ENCODE measurements at regions not wholly inside any gene's neighbourhood (a gene's known extent, or its start where the extent isn't known, plus 50 kb on each side); places are given as distances from the start of the nearest gene placed in this dataset.

DNA sequence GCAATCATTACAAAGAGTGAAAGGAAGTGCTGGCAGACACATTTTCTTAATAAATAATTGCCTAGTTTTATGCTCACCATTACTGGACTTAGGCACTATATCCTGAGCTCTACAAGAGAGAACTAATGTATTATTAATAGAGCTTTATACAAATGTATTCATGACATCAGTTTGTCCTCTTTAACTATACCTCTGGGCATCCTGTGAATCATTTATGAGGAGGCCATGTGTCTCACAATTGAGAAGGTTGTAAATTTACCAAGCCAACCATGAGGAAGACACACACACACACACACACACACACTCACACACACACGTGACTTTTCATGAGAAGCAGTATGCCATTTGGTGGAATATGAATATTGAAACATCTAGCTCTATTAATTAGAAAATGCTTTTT lies 728.2 kb downstream of the ARAP2 start:
- H3K4me1 Mint-ChIP-seq (ENCODE audit: low read depth) = no peaks in the 10 kb centered on the region
- intact Hi-C loops (cut with micrococcal nuclease) = no loop called here
- H3K9me3 Mint-ChIP-seq = no peaks in the 10 kb centered on the region
- no peak overlapping the region for H3K4me3 Mint-ChIP-seq
- H3K36me3 Mint-ChIP-seq (ENCODE audit: low read depth) = no peaks in the 10 kb centered on the region
- no peak for DNase-seq
- CTCF ChIA-PET = no interaction called here
- no peak overlapping the region for H3K27ac Mint-ChIP-seq
- H3K27me3 Mint-ChIP-seq (ENCODE audit: low read depth) = no peaks in the 10 kb centered on the region

DNA sequence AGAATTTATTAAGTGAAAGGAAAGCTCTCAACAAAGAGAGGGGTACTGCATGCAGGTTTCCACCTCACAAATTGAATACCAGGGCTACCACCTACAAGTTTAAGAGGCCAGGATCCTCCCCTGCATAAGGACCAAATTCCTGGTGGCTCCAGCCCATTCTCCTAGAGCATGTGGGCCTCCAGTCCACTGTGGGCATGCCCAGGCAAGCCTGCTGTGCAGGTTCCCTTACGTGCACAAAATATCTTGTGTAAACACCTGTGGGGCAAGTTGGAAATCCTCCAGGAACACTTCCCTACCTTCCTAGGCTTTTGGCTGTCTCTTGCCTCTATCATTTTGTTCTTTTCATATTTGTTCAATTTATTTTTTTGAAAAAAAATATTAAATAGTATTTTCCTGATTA lies 724.3 kb downstream of the ARAP2 start:
- Mint-ChIP-seq H3K36me3 (ENCODE audit: low read depth) (no peaks in the 10 kb centered on the region), H3K4me1 (ENCODE audit: low read depth) (no peaks in the 10 kb centered on the region), H3K4me3 (no peak overlapping the region), H3K27ac (no peak overlapping the region), H3K9me3 (no peaks in the 10 kb centered on the region), H3K27me3 (ENCODE audit: low read depth) (no peaks in the 10 kb centered on the region)
- no peak for DNase-seq
- intact Hi-C loops (cut with micrococcal nuclease) = no loop called here
- CTCF ChIA-PET = no interaction called here

DNA sequence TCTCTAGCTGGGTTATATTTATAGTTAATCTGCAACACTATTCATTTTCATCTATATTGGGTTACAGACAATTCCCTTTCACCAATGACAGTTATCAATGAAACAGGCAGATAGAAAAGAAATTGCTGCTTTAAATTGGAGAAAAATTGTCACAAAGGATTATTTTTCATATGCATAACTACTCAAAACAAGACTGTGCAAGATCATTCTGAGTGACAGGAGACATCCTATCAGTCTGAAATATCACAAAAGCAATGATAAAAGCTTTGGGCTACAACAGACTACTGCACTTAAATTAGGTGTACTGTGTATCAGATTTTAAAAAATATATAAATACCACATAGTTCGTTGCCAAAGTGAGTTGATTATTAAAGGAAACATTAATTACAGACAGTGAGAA lies 722.6 kb downstream of the ARAP2 start:
- DNase-seq = no peak
- intact Hi-C loops (cut with micrococcal nuclease) = no loop called here
- Mint-ChIP-seq H3K4me3 (no peak overlapping the region), H3K27me3 (ENCODE audit: low read depth) (no peaks in the 10 kb centered on the region), H3K4me1 (ENCODE audit: low read depth) (no peaks in the 10 kb centered on the region), H3K27ac (no peak overlapping the region), H3K9me3 (no peaks in the 10 kb centered on the region), H3K36me3 (ENCODE audit: low read depth) (no peaks in the 10 kb centered on the region)
- CTCF ChIA-PET = no interaction called here

DNA sequence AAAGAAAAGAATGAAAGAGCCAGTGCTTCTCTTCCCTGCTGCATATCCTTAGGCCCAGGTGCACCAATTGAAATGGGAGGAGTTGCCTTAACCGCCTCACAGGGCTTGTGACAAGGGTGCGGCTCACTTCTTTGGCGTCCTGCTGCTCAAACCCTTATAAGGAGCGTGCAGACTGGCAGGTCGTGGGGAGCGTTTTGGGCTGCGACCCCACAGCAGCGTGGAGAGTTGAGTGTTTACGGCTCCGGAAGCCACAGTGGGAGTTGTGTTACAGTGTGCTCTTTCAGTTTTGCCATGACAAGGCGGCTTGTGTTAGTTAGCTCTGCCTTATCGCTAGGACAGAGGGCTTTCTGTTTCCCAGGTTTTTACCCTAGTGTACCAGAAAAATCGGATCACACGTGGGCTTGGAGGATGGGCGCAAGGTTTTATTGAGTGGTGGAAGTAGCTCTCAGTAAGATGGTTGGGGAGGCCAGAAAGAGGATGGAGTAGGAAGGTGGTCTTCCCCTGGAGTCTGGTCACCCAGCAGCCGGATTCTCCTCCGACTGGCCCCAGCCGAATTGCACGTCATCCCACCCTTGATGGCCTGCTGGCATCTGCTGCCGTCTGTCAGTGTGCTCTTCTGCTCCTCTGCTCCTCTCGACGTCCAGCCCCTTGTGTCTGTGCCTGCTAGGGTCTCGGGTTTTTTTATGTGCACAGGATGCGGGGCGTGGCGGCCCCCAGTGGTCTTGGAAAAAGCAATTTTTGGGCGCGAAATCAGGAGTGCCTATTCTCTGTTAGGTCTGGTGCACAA lies 718.9 kb downstream of the ARAP2 start:
- Mint-ChIP-seq H3K27ac (no peak overlapping the region), H3K4me1 (ENCODE audit: low read depth) (no peaks in the 10 kb centered on the region), H3K9me3 (no peaks in the 10 kb centered on the region), H3K27me3 (ENCODE audit: low read depth) (no peaks in the 10 kb centered on the region), H3K4me3 (no peak overlapping the region), H3K36me3 (ENCODE audit: low read depth) (no peaks in the 10 kb centered on the region)
- intact Hi-C loops (cut with micrococcal nuclease) = no loop called here
- DNase-seq = no peak
- CTCF ChIA-PET = interaction anchor here (0.6 kb wide), 1 partner anchor 60 kb away, joined by 3 read pairs; no protein-coding TSS in a partner anchor

DNA sequence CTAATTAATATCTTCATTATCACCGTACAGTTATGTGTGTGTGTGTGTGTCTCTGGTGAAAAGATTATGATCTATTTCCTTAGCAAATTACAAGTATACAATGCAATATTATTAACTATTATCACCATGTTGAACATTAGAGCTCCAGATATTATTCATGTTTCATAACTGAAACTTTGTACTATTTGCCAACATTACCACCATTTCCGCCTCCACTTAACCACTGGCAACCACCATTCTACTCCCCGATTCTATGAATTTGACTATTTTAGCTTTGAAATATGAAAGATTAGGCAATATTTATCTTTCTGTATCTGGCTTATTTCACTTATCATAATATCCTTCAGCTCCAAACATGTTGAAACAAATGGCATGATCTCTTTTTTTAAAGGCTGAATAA lies 717.9 kb downstream of the ARAP2 start:
- no peaks in the 10 kb centered on the region for H3K4me1 Mint-ChIP-seq (ENCODE audit: low read depth)
- no peak overlapping the region for H3K4me3 Mint-ChIP-seq
- no peaks in the 10 kb centered on the region for H3K36me3 Mint-ChIP-seq (ENCODE audit: low read depth)
- intact Hi-C loops (cut with micrococcal nuclease) = no loop called here
- no peak for DNase-seq
- no peak overlapping the region for H3K27ac Mint-ChIP-seq
- no peaks in the 10 kb centered on the region for H3K27me3 Mint-ChIP-seq (ENCODE audit: low read depth)
- CTCF ChIA-PET = no interaction called here
- H3K9me3 Mint-ChIP-seq = peaks cover 2% of the 10 kb centered on the region

DNA sequence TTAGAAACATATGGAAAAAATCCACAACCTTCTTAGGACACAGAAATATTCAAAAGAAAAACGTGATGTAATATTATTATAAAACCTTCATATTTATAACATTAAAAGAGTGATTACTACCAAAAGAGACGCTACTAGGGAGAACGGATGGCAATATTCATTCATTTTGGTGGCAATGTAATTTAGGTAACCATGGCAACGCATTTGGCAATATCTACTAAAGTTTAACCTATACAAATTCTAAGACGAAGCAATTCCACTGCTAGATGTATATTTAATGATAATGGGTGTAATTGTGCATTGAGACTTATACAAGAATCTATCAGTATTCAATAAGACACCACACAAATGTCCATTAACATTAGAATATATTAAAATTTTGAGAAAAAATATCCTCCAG lies 709.4 kb downstream of the ARAP2 start:
- DNase-seq = no peak
- Mint-ChIP-seq H3K4me1 (ENCODE audit: low read depth) (no peaks in the 10 kb centered on the region), H3K36me3 (ENCODE audit: low read depth) (no peaks in the 10 kb centered on the region), H3K27me3 (ENCODE audit: low read depth) (no peaks in the 10 kb centered on the region), H3K27ac (no peak overlapping the region), H3K9me3 (peaks cover 4% of the 10 kb centered on the region), H3K4me3 (no peak overlapping the region)
- CTCF ChIA-PET = no interaction called here
- intact Hi-C loops (cut with micrococcal nuclease) = no loop called here

DNA sequence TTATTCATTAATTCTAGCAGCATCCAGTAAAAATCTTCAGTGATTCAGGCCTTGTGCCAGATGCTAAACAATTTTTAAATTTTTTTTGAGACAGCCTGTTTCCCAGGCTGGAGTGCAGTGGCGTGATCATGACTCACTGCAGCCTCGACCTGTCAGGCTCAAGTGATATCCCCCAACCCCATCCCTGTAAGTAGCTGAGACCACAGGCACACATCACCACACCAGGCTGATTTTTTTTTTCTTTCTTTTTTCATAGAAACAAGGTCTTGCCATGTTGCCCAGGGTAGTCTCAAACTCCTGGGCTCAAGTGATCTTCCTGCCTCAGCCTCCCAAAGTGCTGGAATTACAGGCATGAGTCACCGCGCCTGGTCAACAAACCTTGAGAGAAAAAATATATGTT lies 705.5 kb downstream of the ARAP2 start:
- no peak overlapping the region for H3K27ac Mint-ChIP-seq
- no peaks in the 10 kb centered on the region for H3K27me3 Mint-ChIP-seq (ENCODE audit: low read depth)
- no peak overlapping the region for H3K4me3 Mint-ChIP-seq
- peaks cover 10% of the 10 kb centered on the region for H3K9me3 Mint-ChIP-seq
- no peaks in the 10 kb centered on the region for H3K4me1 Mint-ChIP-seq (ENCODE audit: low read depth)
- no peaks in the 10 kb centered on the region for H3K36me3 Mint-ChIP-seq (ENCODE audit: low read depth)
- CTCF ChIA-PET = no interaction called here
- intact Hi-C loops (cut with micrococcal nuclease) = no loop called here
- no peak for DNase-seq

DNA sequence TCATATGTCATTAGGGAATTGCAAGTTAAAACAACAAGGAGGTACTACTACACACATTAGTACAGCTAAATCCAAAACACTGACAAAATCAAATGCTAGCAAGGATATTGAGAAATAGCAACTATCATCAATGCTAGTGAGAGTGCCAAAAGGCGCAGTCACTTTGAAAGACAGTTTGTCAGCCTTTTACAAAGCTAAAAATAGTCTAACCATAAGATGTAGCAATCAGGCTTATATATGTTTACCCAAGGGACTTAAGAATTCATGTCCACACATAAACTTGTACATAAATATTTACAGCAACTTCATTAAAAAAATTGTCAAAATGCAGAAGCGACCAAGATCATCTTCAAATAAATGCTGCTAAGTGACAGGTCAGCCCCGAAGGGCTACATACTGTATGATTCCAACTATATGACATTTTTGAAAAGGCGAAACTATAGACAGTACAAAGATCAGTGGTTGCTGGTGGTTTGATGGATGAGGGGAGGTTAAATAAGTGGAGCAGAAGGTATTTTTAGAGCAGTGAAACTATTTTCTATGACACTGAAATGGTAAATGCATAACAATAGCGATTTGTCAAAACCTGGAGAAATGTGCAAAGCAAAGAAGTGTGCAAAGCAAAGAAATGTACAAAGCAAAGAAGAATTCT lies 704.8 kb downstream of the ARAP2 start:
- no peak overlapping the region for H3K27ac Mint-ChIP-seq
- no peaks in the 10 kb centered on the region for H3K27me3 Mint-ChIP-seq (ENCODE audit: low read depth)
- H3K36me3 Mint-ChIP-seq (ENCODE audit: low read depth) = no peaks in the 10 kb centered on the region
- intact Hi-C loops (cut with micrococcal nuclease) = no loop called here
- CTCF ChIA-PET = no interaction called here
- H3K4me1 Mint-ChIP-seq (ENCODE audit: low read depth) = no peaks in the 10 kb centered on the region
- DNase-seq = no peak
- H3K4me3 Mint-ChIP-seq = no peak overlapping the region
- H3K9me3 Mint-ChIP-seq = peaks cover 10% of the 10 kb centered on the region

DNA sequence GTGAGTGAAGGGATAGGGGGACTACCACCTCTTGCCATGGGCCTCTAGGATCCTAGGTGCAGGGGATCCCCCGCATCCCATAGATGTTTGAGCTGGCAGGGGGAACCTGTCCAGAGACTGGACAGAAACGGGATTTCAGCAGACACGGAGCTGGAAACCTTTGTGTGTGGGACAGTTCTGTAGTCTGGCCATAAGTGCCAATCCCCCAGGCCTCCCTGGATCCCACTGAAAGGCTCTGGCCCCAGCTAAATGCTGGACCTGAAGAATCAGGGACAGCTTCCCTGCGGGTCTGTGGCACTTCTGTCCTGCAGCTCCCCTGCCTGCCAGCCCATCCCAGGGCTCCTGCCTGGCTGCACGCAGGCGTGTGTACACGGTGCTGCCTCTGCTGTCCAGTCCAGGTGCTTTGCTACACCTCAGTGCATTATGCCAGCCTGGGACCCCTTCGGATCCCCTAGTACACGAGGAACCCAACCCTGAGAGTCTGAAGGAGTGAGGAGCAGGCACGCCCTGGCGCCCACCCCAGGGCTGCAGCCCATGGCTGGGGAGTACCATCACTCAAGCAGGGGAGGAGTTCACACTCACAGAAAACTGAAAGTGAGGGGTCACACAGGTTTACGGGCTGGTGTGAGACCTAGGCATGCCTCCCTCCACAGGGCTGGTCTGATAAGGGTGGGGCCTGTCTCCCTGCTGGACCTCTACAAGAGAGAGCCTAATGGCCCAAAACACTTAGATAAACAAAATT lies 703.0 kb downstream of the ARAP2 start:
- Mint-ChIP-seq H3K4me1 (ENCODE audit: low read depth) (no peaks in the 10 kb centered on the region), H3K36me3 (ENCODE audit: low read depth) (no peaks in the 10 kb centered on the region), H3K27ac (no peak overlapping the region), H3K9me3 (peaks cover 10% of the 10 kb centered on the region), H3K4me3 (no peak overlapping the region), H3K27me3 (ENCODE audit: low read depth) (no peaks in the 10 kb centered on the region)
- intact Hi-C loops (cut with micrococcal nuclease) = no loop called here
- DNase-seq = no peak
- CTCF ChIA-PET = no interaction called here

DNA sequence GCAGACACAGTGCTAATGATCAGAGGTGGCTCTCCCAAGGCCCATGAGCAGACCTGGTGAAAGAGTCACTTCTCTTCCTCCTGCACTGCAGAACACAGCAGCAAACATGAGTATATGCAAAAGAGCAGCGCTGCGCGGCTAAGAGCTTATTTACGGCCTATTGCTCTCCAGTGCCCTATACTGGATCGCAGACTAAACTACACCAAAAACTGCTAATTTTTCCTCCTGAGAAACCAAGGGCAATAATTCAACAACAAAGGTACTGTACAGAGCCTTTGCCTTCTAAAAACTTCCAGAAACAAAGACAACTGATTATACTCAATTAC lies 702.5 kb downstream of the ARAP2 start:
- intact Hi-C loops (cut with micrococcal nuclease) = no loop called here
- no peak overlapping the region for H3K4me3 Mint-ChIP-seq
- peaks cover 10% of the 10 kb centered on the region for H3K9me3 Mint-ChIP-seq
- CTCF ChIA-PET = no interaction called here
- no peaks in the 10 kb centered on the region for H3K27me3 Mint-ChIP-seq (ENCODE audit: low read depth)
- H3K36me3 Mint-ChIP-seq (ENCODE audit: low read depth) = no peaks in the 10 kb centered on the region
- no peaks in the 10 kb centered on the region for H3K4me1 Mint-ChIP-seq (ENCODE audit: low read depth)
- no peak overlapping the region for H3K27ac Mint-ChIP-seq
- DNase-seq = no peak

DNA sequence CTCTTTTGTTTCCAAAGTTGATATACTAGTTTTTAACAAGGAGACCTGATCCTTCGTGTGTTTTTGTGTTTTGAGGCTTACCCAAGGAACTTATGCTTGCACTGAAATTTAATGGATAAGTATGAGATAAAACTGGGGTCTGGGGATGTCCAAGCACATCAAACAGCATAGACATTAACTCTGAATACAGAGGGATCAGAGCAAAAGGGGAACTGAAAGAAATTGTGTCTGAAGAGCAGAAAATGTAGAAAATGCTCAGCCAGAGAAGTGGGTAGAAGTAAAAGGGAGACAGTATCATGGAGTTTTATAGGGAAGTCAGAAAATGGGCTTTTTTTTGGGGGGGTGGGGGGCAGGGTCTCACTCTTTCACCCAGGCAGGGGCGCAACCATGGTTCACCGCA lies 695.4 kb downstream of the ARAP2 start:
- intact Hi-C loops (cut with micrococcal nuclease) = no loop called here
- CTCF ChIA-PET = no interaction called here
- no peaks in the 10 kb centered on the region for H3K27me3 Mint-ChIP-seq (ENCODE audit: low read depth)
- H3K4me1 Mint-ChIP-seq (ENCODE audit: low read depth) = no peaks in the 10 kb centered on the region
- DNase-seq = no peak
- peaks cover 2% of the 10 kb centered on the region for H3K9me3 Mint-ChIP-seq
- H3K36me3 Mint-ChIP-seq (ENCODE audit: low read depth) = no peaks in the 10 kb centered on the region
- no peak overlapping the region for H3K27ac Mint-ChIP-seq
- H3K4me3 Mint-ChIP-seq = no peak overlapping the region

DNA sequence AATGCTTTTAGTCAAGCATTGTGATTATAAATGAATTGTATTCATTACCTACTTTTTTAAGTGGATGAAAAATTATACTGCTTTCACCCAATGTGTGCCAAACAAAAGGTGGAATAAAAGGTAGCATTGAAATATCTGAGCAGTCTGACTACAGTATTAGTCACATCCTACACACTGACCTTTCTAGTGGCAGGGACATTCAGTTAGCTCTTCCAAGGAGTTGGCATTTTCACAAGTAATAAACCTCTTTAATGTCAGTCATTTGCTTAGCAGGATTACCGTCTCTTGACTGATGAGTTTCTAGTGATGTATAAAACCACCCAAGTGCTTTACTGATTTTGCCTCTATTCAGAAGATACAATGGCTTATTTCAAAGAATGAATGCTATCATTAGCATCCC lies 687.9 kb downstream of the ARAP2 start:
- intact Hi-C loops (cut with micrococcal nuclease) = no loop called here
- Mint-ChIP-seq H3K4me1 (ENCODE audit: low read depth) (no peaks in the 10 kb centered on the region), H3K9me3 (no peaks in the 10 kb centered on the region), H3K27me3 (ENCODE audit: low read depth) (no peaks in the 10 kb centered on the region), H3K27ac (no peak overlapping the region), H3K36me3 (ENCODE audit: low read depth) (no peaks in the 10 kb centered on the region), H3K4me3 (no peak overlapping the region)
- CTCF ChIA-PET = no interaction called here
- no peak for DNase-seq
